ENCODE measurements at regions not wholly inside any gene's neighbourhood (a gene's known extent, or its start where the extent isn't known, plus 50 kb on each side); places are given as distances from the start of the nearest gene placed in this dataset.
"Not testable (repeated sequence)": the region's sequence is repeated elsewhere in the genome, so short reads cannot be mapped to it uniquely, and the experiment has no call there.

GRCh38 chr7:53351681-53352080 lies 316.2 kb downstream of the POM121L12 start:
- no peak overlapping the region for H3K4me3 ChIP-seq (ENCODE audit: low read depth, low read length)
- no peak for DNase-seq (ENCODE audit: low read depth)

GRCh38 chr7:53358269-53358668 lies 322.8 kb downstream of the POM121L12 start:
- no peak overlapping the region for H3K4me3 ChIP-seq (ENCODE audit: low read depth, low read length)
- no peak for DNase-seq (ENCODE audit: low read depth)

GRCh38 chr7:53383131-53383530 lies 347.7 kb downstream of the POM121L12 start:
- DNase-seq (ENCODE audit: low read depth), result no peak
- H3K4me3 ChIP-seq (ENCODE audit: low read depth, low read length), result no peak overlapping the region

- DNase-seq (ENCODE audit: low read depth); H3K4me3 ChIP-seq (ENCODE audit: low read depth, low read length): not testable (repeated sequence)
Measured at GRCh38 chr7:53385239-53385638, 349.8 kb downstream of the POM121L12 start.

- no peak overlapping the region for H3K4me3 ChIP-seq (ENCODE audit: low read depth, low read length)
- DNase-seq (ENCODE audit: low read depth), result no peak
Measured at GRCh38 chr7:53387515-53387914, 352.1 kb downstream of the POM121L12 start.

GRCh38 chr7:53397911-53398310 lies 362.5 kb downstream of the POM121L12 start:
- DNase-seq (ENCODE audit: low read depth), result no peak
- no peak overlapping the region for H3K4me3 ChIP-seq (ENCODE audit: low read depth, low read length)

- no peak for DNase-seq (ENCODE audit: low read depth)
- no peak overlapping the region for H3K4me3 ChIP-seq (ENCODE audit: low read depth, low read length)
Measured at GRCh38 chr7:53398566-53398965, 363.1 kb downstream of the POM121L12 start.

GRCh38 chr7:53413021-53413420 lies 377.6 kb downstream of the POM121L12 start:
- DNase-seq (ENCODE audit: low read depth), result no peak
- no peak overlapping the region for H3K4me3 ChIP-seq (ENCODE audit: low read depth, low read length)

- DNase-seq (ENCODE audit: low read depth), result no peak
- H3K4me3 ChIP-seq (ENCODE audit: low read depth, low read length), result no peak overlapping the region
Measured at GRCh38 chr7:53415816-53416215, 380.4 kb downstream of the POM121L12 start.

GRCh38 chr7:53418834-53419482 lies 383.5 kb downstream of the POM121L12 start:
- H3K4me3 ChIP-seq (ENCODE audit: low read depth, low read length), result no peak overlapping the region

GRCh38 chr7:53420550-53420949 lies 385.1 kb downstream of the POM121L12 start:
- no peak for DNase-seq (ENCODE audit: low read depth)
- H3K4me3 ChIP-seq (ENCODE audit: low read depth, low read length), result no peak overlapping the region

More at GRCh38 chr7:53418834-53419482, 383.5 kb downstream of the POM121L12 start:
- DNase-seq (ENCODE audit: low read depth), result no peak

- DNase-seq (ENCODE audit: low read depth), result no peak
Measured at GRCh38 chr7:53422291-53422690, 386.9 kb downstream of the POM121L12 start.

GRCh38 chr7:53426145-53426750 lies 390.8 kb downstream of the POM121L12 start:
- no peak for DNase-seq (ENCODE audit: low read depth)

More at GRCh38 chr7:53422291-53422690, 386.9 kb downstream of the POM121L12 start:
- H3K4me3 ChIP-seq (ENCODE audit: low read depth, low read length), result no peak overlapping the region

GRCh38 chr7:53428045-53428444 lies 392.6 kb downstream of the POM121L12 start:
- no peak overlapping the region for H3K4me3 ChIP-seq (ENCODE audit: low read depth, low read length)
- DNase-seq (ENCODE audit: low read depth), result no peak

More at GRCh38 chr7:53426145-53426750, 390.8 kb downstream of the POM121L12 start:
- no peak overlapping the region for H3K4me3 ChIP-seq (ENCODE audit: low read depth, low read length)

- DNase-seq (ENCODE audit: low read depth), result no peak
- H3K4me3 ChIP-seq (ENCODE audit: low read depth, low read length), result no peak overlapping the region
Measured at GRCh38 chr7:53431901-53432300, 396.5 kb downstream of the POM121L12 start.

- DNase-seq (ENCODE audit: low read depth), result no peak
- H3K4me3 ChIP-seq (ENCODE audit: low read depth, low read length), result no peak overlapping the region
Measured at GRCh38 chr7:53437336-53437735, 401.9 kb downstream of the POM121L12 start.

GRCh38 chr7:53446170-53446569 lies 410.7 kb downstream of the POM121L12 start:
- H3K4me3 ChIP-seq (ENCODE audit: low read depth, low read length), result no peak overlapping the region
- no peak for DNase-seq (ENCODE audit: low read depth)

GRCh38 chr7:53458636-53459035 lies 423.2 kb downstream of the POM121L12 start:
- H3K4me3 ChIP-seq (ENCODE audit: low read depth, low read length), result no peak overlapping the region
- no peak for DNase-seq (ENCODE audit: low read depth)

GRCh38 chr7:53466371-53466770 lies 430.9 kb downstream of the POM121L12 start:
- DNase-seq (ENCODE audit: low read depth), result no peak
- H3K4me3 ChIP-seq (ENCODE audit: low read depth, low read length), result no peak overlapping the region

- no peak for DNase-seq (ENCODE audit: low read depth)
- no peak overlapping the region for H3K4me3 ChIP-seq (ENCODE audit: low read depth, low read length)
Measured at GRCh38 chr7:53470336-53470970, 435.0 kb downstream of the POM121L12 start.

GRCh38 chr7:53473371-53473770 lies 437.9 kb downstream of the POM121L12 start:
- no peak overlapping the region for H3K4me3 ChIP-seq (ENCODE audit: low read depth, low read length)
- DNase-seq (ENCODE audit: low read depth), result no peak
